Motor neuron (in vitro differentiated cells): ENCODE measurements at regions not wholly inside any gene's neighbourhood (a gene's known extent, or its start where the extent isn't known, plus 50 kb on each side); places are given as distances from the start of the nearest gene placed in this dataset.

Experiments used
- ATAC-seq, 8 experiments: fragments of 200-7000 bp; cut with Tn5 transposase; replicated peaks in 6 of 8; 2 replicates each; pipeline ENCODE4 v1.8.0; 2021; ENCODE audit warnings: mild to moderate bottlenecking in 8 of 8, moderate library complexity in 8 of 8
- H3K27ac ChIP-seq, 2 donors: fragments of 250-450 bp; sonication (Bioruptor Pico); 2 replicates each; pipeline ENCODE4 v1.9.0; 2021; ENCODE audit warnings: antibody characterized with exemption in 2 of 2, mild to moderate bottlenecking in 2 of 2, moderate library complexity in 1 of 2
- H3K4me1 ChIP-seq, 2 donors: fragments of 250-450 bp; sonication (Bioruptor Pico); replicated peaks in 1 of 2; 2 replicates each; pipeline ENCODE4 v1.6.1; 2021; ENCODE audit warnings: antibody characterized with exemption in 2 of 2, mild to moderate bottlenecking in 2 of 2, moderate library complexity in 1 of 2
- H3K4me3 ChIP-seq, 5 donors: fragments of 250-450 bp; sonication (Bioruptor Pico); 2 replicates each; pipeline ENCODE4 v1.9.0; 2021; ENCODE audit warnings: antibody characterized with exemption in 5 of 5, mild to moderate bottlenecking in 5 of 5, moderate library complexity in 4 of 5
- WGBS, 10 experiments: fragments of 450-650 bp; shearing (Covaris generic); methylation state at CpG; one replicate each; pipeline ENCODE4 v1.0.0; 2022; 5-methylcytosine and 5-hydroxymethylcytosine counted together
- in situ Hi-C, 9 experiments: fragments of 400-800 bp; cut with MboI; loops; one replicate each; pipeline ENCODE4 v1.15.0; 2021; ENCODE audit warnings: low sequenced_read_pairs in 9 of 9, low pct_unique_long_range_greater_than_20kb in 2 of 9; ENCODE audit not compliant: unreplicated experiment in 9 of 9

DNA sequence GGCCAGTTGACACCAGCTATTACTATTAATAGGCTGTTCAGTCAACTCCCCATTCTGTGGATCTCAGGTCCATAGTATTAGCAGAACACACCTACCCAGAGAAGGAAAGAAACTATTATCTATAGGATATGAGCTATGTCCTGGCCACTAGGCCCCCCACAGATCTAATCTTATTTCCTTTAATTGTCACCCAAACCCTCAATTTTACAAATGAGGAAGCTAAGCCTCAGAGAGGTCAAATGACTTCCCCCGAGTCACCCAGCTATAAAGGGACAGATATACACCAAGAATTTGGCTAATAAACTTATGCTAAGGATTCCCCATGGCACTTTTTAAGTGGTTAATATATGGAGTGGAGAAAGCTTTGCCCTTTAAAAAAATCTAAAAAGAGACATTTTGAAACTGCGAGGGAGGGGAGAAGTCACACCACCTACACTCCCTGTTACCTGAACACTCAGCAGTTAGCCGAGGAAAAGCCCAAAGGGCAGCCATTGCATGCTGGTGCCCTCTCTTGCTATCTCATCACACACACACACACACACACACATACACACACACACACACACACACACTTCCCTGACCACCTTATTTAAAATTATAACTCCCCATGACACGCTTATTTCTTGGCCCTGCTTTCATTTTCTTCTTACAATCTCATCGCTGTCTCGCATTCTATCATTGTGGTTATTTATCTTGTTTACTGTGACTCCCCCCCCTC, 157.0 kb upstream of the ADO start:
- H3K4me1 ChIP-seq, result no peaks in the 10 kb centered on the region
- WGBS, 10 experiments, result 71 to 100% (median 92%) methylated on average over 1 to 6 of the region's 6 CpGs; no CpG with 5 or more reads in 1 of the 10 experiments
- no peak overlapping the region for H3K4me3 ChIP-seq
- no peak overlapping the region for H3K27ac ChIP-seq
- in situ Hi-C loops, result no loop called here
- no peak for ATAC-seq

DNA sequence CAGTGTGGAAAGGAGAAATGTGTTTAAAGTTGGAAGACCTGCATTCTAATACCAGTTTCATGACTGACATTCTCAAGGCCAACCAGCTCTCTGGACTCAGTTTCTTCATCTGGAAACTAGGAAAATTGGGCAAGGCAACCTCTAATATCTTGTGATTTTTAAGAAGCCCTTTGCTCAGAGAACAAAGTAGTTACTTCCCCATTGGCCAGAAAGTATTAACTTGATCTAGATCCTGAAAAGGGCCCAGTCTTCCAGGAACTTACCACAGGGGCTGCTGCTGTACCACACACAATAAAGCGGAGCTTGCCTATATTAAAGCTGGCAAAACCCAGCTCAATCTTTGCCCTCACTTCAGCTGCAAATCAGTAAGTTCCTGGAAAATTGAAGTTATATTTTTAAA, 155.6 kb upstream of the ADO start:
- in situ Hi-C loops, result no loop called here
- Histone ChIP-seq H3K4me1 (no peaks in the 10 kb centered on the region), H3K27ac (no peak overlapping the region), H3K4me3 (no peak overlapping the region)
- WGBS, 10 experiments, result 40 to 100% (median 86%) methylated on average over 1 of the region's 1 CpG; no CpG with 5 or more reads in 5 of the 10 experiments
- ATAC-seq, result no peak

DNA sequence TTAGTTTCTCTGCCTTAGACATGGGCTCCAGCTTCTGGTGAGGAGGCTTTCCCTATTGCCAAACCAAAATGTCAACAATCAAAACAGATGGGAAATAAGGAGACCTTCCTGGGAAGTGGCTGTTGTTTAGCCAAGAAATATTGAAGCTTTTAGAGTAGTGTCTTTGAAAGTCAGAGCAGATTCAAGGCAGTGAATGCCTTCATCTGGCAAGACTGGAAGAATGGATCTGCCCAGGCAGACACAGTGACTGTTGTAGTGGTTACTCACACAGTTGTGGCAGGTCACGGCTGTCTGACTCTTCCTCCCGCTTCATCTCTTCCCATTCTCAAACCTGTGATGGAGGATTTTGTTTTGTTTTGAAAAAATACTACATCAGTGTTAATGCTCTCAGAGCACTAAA, 154.1 kb upstream of the ADO start:
- WGBS, 10 experiments, result 33 to 100% (median 59%) methylated on average over 1 to 2 of the region's 2 CpGs; no CpG with 5 or more reads in 3 of the 10 experiments
- ATAC-seq, result no peak
- Histone ChIP-seq H3K27ac (no peak overlapping the region), H3K4me3 (no peak overlapping the region), H3K4me1 (no peaks in the 10 kb centered on the region)
- in situ Hi-C loops, result no loop called here

DNA sequence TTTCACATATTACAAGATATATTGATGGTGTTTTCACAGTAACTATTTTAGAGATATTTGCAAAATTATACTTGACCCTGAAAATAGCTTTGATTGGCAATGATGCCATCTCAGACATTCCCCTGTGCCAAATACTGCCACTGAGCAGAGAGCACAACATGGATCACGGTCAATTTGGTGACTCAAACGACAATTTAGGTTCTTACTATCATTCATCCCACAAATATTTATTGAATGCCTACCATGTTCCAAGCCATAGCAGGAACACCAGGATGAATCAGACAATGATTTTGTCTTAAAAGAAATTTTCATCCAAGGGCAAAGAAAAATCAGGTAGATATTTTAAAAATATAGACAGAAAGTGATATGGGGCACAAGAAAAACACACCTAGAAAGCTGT, 153.2 kb upstream of the ADO start:
- Histone ChIP-seq H3K4me3 (no peak overlapping the region), H3K27ac (no peak overlapping the region), H3K4me1 (no peaks in the 10 kb centered on the region)
- WGBS, 10 experiments, result 0 to 96% (median 40%) methylated on average over 1 to 2 of the region's 2 CpGs; no CpG with 5 or more reads in 1 of the 10 experiments
- in situ Hi-C loops, result no loop called here
- ATAC-seq, result no peak

DNA sequence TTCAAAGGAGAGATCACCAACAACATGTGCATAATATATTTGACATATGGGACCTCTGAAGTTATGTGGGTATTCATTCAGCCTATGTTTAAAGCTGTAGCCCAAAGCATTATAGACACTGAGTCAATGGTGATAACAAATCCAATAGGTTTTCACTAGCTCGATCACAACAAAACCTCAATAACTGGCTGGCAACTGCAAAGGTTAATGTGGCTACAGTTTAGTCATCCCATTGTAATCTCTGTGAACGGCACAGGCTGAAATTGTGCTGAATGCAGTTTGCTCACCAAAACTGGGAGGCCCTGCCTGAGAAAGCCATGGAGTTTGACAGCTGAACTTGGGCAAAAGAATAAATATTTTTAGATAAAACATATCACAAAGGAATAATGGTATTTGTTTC, 152.4 kb upstream of the ADO start:
- no peak for ATAC-seq
- 0 to 93% (median 60%) methylated on average over 1 to 2 of the region's 2 CpGs; no CpG with 5 or more reads in 1 of the 10 experiments for WGBS, 10 experiments

DNA sequence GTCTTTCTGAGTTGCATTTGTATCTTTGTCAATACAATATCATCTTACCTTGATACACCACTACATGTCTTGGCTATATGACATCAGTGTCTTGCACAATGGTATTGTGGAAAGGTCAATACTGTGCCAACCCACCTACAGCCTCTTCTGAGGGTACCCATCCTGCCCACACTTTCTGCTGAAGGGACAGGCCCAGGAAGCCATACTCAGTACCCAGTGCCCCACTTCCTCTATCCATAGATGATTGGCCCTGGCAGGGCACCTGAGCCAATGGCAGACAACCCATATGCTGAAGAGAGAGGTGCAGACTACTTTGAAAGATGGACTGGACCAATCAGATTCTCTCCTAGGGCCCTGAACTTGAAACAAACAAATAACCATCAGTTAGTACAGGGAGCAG, 152.0 kb upstream of the ADO start:
- no peaks in the 10 kb centered on the region for H3K4me1 ChIP-seq
- no peak overlapping the region for H3K27ac ChIP-seq
- ATAC-seq, result no peak
- in situ Hi-C loops, result no loop called here
- H3K4me3 ChIP-seq, result no peak overlapping the region

More for the DNA sequence above, 152.4 kb upstream of the ADO start:
- Histone ChIP-seq H3K27ac (no peak overlapping the region), H3K4me1 (no peaks in the 10 kb centered on the region), H3K4me3 (no peak overlapping the region)
- in situ Hi-C loops, result no loop called here

DNA sequence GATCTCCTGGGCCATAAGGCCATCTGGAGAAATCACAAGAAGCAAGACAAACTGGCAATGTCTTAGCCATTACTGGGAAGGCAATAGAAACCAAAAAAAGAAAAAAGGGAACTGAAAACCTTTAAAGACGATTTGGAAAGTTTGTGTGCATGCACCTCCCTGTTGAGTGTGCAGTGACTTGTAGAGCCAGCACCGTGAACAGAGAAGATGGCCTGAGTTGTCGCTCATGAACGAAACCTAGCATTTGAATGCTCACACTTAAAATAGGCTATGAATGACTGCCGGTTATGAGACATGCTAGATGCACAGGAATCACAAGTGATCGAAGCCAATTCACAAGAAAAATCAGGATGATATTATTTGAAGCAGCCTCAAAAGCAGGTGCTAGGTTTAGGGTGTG, 151.3 kb upstream of the ADO start:
- WGBS, 10 experiments, result 64 to 100% (median 84%) methylated on average over 1 to 6 of the region's 6 CpGs
- ATAC-seq, result no peak
- H3K4me1 ChIP-seq, result no peaks in the 10 kb centered on the region
- no peak overlapping the region for H3K27ac ChIP-seq
- in situ Hi-C loops, result no loop called here
- no peak overlapping the region for H3K4me3 ChIP-seq

DNA sequence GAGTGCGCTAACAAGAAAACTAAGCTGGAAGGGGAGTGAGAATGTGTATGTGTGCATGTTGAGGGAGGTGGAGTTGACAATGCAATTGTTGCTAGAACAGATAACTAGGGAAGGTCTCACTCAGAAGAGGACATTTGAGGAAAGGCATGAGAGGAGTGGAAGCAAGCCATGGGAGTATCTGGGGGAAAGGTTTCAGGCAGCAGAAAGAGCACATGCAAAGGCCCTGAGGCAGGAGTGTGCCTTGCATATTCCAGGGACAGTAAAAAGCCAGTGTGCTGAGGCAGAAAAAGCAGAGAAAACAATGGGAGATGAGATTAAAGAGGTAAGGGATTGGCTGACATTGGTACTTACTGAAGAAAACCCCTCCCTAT, 149.6 kb upstream of the ADO start:
- no peak for ATAC-seq
- Histone ChIP-seq H3K4me1 (no peaks in the 10 kb centered on the region), H3K27ac (no peak overlapping the region), H3K4me3 (no peak overlapping the region)
- WGBS, 10 experiments, result 100% methylated on average over 1 of the region's 1 CpG; no CpG with 5 or more reads in 6 of the 10 experiments
- in situ Hi-C loops, result no loop called here

DNA sequence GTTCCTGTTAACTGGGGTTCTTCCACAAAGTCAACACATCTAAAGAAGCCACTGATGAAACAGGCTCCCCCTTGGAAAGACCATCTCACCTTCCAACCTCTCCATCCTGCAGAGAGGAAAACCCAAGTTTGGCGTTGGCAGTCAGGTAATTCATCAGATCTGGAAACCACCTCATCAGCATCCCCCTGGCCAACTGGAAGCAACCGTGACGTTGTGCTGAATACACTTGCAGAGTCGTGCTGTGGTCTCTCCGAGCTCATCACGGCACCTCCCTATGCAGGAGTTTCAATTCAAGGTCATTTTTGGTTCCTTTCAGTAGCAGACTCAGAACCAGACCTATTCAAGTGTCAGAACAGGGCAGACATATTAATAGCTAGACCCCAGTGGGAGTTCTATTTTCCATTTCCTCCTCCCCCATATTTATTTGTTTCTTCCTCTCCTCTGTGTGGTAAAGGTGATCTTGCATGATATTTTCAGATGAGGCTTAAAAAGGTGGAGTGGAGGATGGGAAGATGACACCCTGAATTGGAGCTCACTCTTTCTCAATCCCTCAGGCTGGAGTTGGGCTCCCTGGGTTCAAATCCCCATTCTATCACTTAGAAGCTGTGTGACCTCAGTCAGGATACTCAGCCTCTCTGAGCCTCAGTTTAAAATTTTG, 149.1 kb upstream of the ADO start:
- Histone ChIP-seq H3K27ac (no peak overlapping the region), H3K4me3 (no peak overlapping the region), H3K4me1 (no peaks in the 10 kb centered on the region)
- 72 to 88% (median 86%) methylated on average over 1 to 5 of the region's 6 CpGs; no CpG with 5 or more reads in 5 of the 10 experiments for WGBS, 10 experiments
- in situ Hi-C loops, result no loop called here
- no peak for ATAC-seq

DNA sequence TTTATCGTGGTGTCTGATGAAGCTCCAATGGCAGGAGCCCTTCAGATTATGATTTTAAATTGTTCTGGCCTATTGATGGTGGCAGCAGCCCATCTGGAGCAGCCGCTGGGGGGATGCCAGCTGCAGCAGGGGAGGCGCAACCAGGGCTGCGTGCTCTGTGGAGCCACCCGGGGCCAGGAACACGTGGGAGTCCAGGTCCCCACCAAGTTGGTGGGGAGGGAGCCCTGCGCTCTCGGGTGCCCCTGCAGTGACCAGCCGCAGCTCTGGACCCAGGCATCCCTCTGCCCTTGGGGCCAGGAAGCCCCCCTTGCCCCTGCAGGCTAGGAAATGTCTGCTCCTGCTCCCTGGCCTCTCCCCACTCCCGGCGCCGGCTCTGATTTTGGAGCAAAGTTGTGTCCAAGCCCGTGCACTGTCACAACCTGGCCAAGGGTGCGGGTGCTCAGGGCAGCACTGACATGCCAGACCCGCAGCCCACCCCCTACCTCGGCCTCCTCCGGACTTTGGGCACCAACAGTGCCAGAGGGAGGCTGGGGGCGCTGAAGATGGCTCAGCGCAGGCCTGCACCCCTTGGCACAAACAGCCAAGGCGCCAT, 147.2 kb upstream of the ADO start:
- H3K4me1 ChIP-seq, result no peaks in the 10 kb centered on the region
- in situ Hi-C loops, result no loop called here
- 8 to 100% (median 88%) methylated on average over 1 to 4 of the region's 20 CpGs; no CpG with 5 or more reads in 2 of the 10 experiments for WGBS, 10 experiments
- no peak overlapping the region for H3K27ac ChIP-seq
- no peak overlapping the region for H3K4me3 ChIP-seq
- peak in 1 of 8 experiments; percentile 39 for ATAC-seq

DNA sequence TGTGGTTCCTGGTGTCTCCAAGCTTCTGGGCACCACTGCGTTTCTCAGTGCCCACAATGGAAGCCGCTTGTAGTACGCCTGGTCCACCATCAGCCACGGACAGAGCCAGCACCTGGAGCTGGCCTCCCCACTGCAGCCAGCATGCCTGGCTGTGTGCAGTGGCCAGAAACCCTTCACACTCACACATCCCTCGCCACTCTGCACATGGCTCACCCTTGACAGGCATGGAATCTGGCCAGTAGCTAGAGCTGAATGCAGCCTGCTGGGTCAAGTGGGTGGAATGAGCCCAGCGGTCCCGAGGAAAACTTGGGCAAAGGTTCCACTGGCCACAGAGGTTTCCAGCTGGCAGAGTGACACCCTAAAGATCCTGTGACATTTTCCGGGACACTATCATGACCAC, 146.0 kb upstream of the ADO start:
- no peak overlapping the region for H3K4me3 ChIP-seq
- in situ Hi-C loops, result no loop called here
- H3K4me1 ChIP-seq, result no peaks in the 10 kb centered on the region
- ATAC-seq, result no peak
- H3K27ac ChIP-seq, result no peak overlapping the region
- WGBS, 10 experiments, result 0 to 100% (median 40%) methylated on average over 1 to 7 of the region's 8 CpGs; no CpG with 5 or more reads in 2 of the 10 experiments

DNA sequence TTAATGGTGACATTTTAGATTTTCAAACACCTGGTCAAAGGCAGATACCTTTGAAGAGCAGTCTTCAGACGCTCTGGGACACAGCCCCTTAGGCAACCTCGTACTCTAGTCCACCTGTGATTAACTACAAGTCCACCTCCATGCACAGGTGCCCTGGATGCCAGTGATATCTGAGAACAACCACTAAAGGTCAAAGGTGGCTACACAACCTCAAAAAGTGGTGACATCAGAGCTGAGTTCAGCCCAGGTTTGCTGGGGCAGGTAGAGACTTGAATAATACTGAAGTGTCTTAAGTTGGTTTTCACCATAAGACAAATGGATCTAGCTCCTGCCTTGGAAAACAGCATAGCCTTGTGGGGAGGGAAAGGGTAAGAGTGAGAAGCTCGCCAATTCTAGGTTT, 143.4 kb upstream of the ADO start:
- no peak for ATAC-seq
- WGBS, 10 experiments, result 20 to 86% (median 40%) methylated on average over 1 to 3 of the region's 3 CpGs; no CpG with 5 or more reads in 3 of the 10 experiments
- in situ Hi-C loops, result no loop called here
- Histone ChIP-seq H3K27ac (no peak overlapping the region), H3K4me1 (no peaks in the 10 kb centered on the region), H3K4me3 (no peak overlapping the region)

DNA sequence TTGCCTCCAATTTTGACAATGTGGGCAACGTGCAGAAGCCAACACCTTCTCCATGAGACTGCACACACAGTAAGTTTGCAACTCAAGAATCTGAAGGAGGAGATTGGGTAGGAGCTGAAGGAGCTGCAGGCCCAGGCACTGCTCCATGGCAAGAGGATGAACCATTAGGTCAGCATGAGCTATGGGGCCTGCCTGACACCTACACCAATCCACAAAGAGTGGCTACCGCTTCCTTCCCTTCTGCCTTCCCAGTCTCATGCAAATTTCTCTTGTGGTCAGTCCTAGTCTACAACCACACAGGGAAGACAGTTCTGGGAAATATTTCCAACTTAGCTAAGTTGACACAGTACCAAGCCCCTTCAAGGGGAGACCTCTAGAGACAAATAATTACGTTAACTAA, 142.0 kb upstream of the ADO start:
- 20 to 100% (median 86%) methylated on average over 1 to 3 of the region's 3 CpGs; no CpG with 5 or more reads in 4 of the 10 experiments for WGBS, 10 experiments
- ATAC-seq, result no peak
- Histone ChIP-seq H3K4me1 (no peaks in the 10 kb centered on the region), H3K27ac (no peak overlapping the region), H3K4me3 (no peak overlapping the region)
- in situ Hi-C loops, result no loop called here
